NCI-H1105 (cell line): ENCODE measurements at regions not wholly inside any gene's neighbourhood (a gene's known extent, or its start where the extent isn't known, plus 50 kb on each side); places are given as distances from the start of the nearest gene placed in this dataset.

ENCODE experiments used
- DNase-seq: peaks from one replicate; lab custom pipeline; 2025; lab: John Stamatoyannopoulos, UW

DNA sequence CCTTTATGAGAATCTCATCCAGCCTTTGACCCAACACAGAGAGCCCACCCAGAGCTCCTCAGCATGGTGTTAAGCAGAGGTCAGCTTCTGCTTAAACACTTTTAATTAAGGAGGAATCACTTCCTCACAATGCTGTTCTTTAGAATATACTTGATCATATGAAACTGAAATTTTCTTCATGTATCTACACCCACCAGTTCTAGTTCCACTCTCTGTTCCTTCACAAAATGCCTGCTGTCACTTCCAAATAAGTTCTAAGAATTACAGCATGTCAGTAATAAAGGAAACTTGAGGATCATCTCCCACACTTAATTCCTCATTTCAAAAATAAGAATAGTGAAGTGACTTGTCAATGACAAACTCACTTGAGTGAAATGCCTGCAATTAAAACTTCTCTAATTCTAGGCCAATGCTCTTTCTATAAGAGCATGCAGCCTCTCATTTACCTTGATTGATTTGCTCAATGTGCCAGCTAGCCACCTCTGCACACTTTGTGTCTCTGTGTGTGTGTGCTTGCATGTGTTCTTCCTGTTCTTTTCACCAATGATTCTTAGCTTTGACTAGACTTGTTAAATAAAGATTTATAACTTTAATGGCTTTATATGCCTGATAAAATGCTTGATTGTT lies 356.3 kb downstream of the PLPP3 start:
- DNase-seq, result no peak

GRCh38 chr1:56220021-56220420 lies 359.3 kb downstream of the PLPP3 start:
- DNase-seq, result no peak

- DNase-seq, result no peak
These were observed 361.3 kb downstream of the PLPP3 start for GRCh38 chr1:56218023-56218422.

DNA sequence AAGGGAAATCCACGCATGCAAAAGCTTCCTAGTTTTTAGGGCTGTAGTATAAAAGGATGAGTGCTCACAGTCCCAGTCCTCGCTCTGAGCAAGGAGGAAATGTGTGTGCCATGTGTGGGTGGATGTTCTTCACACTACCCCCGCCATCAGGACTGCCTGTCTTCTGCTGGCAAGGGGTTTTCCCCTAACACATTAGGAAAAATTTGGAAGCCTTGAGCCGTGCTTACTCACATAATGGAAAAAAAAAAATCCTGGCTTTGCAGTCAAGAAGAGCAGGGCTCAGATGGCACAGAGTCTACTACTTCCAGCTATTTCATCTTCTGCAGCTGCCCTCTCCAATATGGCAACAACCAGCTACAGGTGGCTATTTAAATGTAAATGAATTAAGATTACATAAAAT lies 363.1 kb downstream of the PLPP3 start:
- DNase-seq, result no peak

DNA sequence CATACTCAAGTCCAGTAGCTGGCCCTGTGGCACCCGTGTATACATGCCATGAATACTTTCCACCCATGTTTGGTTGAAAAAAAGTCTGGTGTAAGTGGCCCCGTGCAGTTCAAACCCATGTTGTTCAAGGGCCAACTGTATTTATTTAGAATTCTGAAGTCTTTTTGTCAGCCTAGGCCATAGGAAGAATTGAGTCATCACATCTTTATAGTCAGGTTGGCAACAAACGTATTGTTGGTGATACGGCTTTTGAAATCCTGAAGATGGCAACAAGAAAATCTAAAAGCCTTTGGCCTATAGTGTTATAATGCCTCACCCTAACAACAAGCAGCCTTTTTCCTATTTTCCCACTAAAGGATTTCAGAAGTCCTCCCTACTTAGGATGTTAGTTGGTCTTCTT lies 363.6 kb downstream of the PLPP3 start:
- DNase-seq, result no peak

GRCh38 chr1:56215086-56215485 lies 364.3 kb downstream of the PLPP3 start:
- no peak for DNase-seq

DNA sequence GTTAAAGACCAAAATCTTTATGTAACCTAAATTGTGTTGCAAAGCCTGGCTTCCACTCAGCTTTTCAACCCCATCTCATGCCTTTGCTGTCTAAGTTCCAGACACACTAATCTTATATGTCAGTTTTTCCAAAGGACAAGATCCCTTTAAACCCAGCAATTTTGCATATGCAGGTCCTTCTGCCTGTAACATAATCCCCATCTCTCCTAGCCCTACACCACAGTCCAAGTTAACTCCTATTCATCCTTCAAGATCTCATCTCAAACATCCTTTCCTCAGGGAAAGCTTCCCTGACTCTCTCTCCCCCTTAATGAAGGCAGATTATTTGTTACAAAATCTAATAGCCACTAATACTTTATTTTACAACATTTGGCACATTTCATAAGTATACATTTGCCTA lies 366.3 kb downstream of the PLPP3 start:
- no peak for DNase-seq

DNA sequence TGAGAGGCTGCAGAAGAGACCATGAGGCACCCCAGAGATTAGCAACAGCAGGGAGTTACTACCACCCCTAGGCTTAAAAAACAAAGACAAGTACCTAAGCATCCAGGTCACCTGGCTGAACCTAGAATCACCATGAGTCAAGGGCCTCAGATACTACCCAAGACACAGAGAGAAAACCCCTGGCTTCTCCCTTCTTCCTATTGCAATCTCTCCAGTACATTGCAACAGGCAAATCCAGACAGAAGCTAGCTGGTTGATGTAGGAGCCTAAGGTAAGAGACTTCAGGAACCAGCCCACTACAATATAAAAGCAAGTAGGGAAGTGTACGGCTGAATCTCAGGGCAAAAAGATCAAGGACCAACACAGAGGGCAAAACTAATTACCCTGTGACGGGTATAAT lies 367.2 kb downstream of the PLPP3 start:
- DNase-seq, result no peak

- DNase-seq, result no peak
These were observed 373.0 kb downstream of the PLPP3 start for GRCh38 chr1:56206391-56206790.

DNA sequence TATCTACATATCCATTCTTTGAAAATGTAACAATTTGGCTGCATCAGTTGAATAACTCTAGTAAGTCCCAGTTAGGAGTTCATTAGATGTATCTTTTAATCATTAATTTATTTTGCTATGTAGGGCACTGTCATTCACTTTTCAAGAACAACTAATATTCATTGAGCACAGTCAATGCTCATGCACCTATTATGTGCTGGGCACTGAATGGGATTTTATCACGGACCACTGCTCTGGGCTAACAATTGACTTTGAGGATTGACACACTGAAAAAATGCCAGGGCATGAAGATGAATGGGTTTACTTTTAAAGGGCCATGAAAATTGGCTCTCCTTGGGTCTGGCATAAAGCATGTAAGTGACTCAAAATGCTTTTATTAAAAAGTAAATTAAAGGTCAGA lies 375.2 kb downstream of the PLPP3 start:
- DNase-seq, result no peak

DNA sequence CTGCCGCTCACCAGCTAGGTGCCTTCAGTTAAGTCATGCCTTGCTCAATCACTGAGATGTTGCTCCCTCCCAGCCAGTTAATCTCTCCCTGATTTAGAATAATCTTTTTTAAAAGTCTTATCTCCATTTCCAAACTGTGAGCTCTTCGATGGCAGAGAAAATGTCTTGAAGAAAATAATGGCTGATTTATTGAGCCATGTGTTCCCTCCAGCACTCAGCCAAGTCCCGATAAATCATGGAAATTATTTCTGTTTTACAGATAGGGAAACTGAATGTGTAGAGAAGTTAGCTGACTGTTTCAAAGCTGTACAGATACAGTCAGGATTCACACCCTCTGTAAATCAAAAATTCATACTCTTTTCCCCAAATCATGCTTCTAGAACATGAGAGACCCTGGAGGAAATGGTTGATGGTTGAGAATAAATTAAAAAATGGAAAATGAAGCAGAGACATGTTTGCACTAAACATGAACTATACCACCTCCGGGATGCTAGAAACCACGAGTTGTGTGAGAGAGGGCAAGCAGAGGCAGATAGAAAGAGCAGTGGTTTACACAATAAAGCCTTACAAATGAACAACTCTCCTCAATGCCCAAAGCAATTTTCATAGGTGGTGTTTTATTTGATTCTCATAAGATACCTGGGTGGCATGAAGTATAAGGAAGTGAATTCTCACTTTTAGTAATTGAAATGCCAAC lies 376.4 kb downstream of the PLPP3 start:
- no peak for DNase-seq

DNA sequence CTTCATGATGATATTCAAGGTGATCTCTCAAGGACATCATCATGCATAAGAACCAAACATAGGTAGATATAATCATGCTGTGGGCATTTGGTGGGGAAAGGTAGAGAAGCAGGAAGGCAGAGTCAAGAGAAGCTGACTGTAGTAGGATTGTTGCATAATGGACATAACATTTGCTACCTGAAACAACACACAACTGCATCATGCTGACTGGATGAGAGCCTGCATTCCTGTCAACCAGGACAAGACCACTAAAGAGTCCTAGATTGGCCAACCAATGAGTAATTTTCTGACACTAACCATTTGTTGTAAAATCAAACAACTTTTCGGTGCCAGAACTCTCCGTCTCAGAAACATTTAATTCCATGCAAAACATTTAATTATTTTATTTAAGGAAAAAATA lies 377.2 kb downstream of the PLPP3 start:
- no peak for DNase-seq

DNA sequence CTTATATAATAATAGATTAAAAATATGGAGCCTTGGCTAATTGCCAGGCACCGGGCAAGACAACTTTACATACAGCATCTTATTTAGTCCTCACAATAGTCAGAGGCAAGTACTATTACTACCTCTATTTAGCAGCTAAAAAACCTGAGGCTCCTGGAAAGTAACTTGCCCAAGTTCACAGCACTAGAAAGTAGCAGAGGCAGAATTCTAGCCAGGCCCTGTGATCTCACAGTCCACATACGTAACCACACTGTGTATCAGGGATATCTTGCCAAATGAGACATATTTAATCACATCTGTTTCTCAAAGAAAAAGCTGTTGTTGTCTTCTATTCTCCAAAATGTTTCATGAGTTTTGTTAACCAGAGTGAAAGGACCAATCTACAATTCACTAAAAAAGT lies 378.5 kb downstream of the PLPP3 start:
- no peak for DNase-seq

DNA sequence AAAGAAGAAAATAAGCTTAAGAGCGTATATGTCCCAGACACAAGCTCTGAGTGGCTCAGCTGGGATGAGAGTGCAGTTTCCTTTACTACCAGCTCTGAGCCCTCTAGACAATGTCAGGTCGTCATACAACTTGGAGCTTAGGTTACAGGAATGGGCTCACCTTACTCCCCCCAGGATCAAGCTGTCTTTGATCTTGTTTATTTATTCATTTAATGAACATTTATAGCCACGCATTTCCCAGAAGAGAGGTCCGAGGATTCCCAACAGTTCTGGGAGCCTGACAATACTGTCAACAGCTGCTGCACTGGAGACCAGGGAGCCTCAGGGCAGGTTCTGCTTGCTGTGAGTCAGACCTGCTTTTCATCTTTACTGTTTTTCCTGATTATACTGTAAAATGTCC lies 378.9 kb downstream of the PLPP3 start:
- peak; percentile 8 for DNase-seq

DNA sequence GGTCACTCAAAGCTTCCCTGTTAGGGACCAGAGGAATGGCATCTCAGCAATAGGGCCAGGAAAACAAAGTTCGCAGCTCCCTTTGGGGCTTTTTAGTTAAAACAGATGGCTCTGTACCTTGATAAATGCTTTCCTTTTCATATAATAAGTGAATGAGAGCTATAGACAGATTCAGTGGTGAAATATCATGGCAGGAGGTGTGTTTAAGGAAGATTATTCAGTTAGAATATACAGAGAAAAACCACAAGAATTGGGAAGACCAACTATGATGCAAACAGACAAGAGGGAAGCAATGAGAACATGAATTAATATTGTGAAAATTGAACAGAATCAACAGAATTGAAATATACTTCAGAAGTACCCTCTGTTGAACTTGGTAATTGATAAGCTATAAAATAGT lies 379.4 kb downstream of the PLPP3 start:
- no peak for DNase-seq

GRCh38 chr1:56199061-56199460 lies 380.3 kb downstream of the PLPP3 start:
- DNase-seq, result no peak

- DNase-seq, result no peak
These were observed 381.4 kb downstream of the PLPP3 start for GRCh38 chr1:56197946-56198345.

- DNase-seq, result no peak
These were observed 382.5 kb downstream of the PLPP3 start for GRCh38 chr1:56196839-56197238.

- no peak for DNase-seq
These were observed 384.6 kb downstream of the PLPP3 start for GRCh38 chr1:56194701-56195300.

DNA sequence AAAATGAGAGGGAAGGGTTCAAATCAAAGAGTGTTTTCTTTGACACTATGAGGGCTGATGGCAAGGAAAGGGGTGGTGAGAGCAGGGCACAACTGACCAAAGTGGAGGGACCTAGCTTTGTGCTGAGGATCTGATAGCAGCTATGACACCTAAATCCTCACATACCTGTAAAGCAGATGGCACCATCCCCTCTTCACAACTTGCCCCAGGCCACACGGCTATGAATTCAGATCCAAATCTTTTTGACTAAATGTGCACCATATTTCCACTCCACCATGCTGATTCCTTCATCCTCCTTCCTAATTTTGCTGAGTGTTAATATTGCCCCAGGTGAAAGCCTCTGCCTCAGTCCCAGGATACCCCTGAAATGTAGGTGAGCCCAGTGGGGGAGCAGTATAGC lies 385.7 kb downstream of the PLPP3 start:
- no peak for DNase-seq

- DNase-seq, result no peak
These were observed 388.0 kb downstream of the PLPP3 start for GRCh38 chr1:56191369-56191768.

DNA sequence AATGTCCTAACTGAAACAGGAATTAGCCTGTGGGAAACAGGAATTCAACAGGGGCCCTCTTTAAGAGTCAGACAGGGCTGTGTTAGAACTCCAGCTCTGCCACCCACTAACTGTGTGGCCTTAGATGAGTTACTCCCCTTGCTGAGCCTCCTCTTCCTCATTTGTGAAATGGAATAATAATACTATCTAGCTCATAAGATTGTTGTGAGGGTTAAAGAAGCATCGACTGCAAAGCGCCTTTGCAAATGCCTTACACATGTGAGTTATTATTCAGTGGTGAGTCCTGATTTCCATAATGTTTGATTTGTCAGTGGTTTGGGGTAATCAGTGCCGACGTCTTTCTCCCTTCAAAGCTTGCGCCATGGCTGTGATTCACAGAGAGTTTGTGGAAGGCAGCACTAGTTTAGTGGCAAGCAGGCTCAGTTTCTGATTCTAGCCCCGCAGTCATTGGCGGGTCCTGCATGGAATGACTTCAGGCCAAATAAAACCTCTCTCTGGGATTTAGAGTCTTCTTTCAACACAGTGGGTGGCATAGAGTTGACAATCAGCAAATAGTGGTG lies 388.5 kb downstream of the PLPP3 start:
- no peak for DNase-seq
